HG03571 (cell line): ENCODE measurements at regions not wholly inside any gene's neighbourhood (a gene's known extent, or its start where the extent isn't known, plus 50 kb on each side); places are given as distances from the start of the nearest gene placed in this dataset.
A peak's percentile ranks its signal among the peaks of the same experiment; 100 is the strongest.

Source experiments
- ATAC-seq: cut with Tn5 transposase; IDR thresholded peaks from one replicate; pipeline ENCODE4 v1.9.1; 2021; ENCODE audit not compliant: unreplicated experiment

DNA sequence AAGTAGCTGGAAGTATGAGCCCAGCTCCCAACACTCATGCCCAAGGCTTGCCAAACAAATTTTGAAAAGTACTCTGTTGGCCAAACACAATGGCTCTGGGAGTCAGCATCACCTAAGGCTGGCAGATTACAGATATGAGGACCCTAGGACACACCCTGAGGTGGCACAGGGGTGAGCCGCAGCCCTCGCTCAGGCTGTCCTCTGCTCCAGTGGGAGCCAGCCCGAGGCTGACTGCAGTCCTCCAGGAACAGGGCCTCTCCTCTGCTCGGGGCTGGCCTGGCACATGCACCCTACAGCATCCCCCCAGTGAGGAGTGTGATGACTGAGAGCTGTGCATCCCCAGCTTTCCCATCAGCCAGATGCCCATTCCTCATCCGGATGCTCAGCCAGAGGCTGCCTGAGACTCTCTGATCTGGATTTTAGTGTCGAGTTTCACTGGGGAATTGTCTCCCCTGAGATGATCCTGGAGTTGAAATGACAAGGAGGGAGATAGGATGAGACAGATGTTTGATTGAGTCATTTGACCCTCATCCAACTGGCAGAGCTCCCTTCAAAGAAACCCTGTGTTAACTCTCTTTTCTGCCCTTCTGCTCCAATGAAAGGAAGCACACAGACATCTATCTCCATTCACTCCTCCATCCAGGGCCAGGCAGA lies 269.3 kb upstream of the NCKAP5 start:
- no peak for ATAC-seq

DNA sequence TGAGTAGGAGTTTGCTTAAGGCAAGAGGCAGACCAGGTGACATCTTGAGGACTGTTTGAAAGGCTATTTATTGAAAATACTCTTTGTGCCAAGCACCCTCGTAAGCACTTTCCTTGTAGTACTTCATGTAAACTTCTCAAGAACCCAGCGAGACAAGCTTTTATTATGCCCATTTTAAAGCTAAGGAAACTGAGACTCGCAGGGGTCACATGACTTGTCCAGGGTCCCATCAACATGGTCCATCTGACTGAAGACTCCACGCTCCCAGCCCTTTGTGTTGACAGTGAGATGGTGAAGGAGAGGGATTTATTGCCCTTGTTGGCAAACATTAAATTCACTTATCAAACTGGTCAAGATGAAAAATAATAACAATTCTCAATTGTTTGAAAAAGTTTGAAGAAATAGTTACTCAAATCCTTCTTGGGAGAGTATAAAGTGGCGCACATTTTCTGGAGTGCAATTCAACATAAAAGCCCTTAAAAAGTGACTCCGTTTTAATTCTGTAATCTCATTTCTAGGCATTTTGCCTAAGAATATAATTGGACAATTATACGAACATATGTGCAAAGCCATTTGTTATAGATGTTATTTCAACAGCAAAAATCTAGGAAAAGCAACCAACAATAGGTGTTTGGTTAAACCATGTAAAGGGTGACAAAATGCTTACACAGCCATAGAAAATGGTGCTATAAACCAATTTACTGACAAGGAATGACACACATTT lies 270.5 kb upstream of the NCKAP5 start:
- no peak for ATAC-seq

DNA sequence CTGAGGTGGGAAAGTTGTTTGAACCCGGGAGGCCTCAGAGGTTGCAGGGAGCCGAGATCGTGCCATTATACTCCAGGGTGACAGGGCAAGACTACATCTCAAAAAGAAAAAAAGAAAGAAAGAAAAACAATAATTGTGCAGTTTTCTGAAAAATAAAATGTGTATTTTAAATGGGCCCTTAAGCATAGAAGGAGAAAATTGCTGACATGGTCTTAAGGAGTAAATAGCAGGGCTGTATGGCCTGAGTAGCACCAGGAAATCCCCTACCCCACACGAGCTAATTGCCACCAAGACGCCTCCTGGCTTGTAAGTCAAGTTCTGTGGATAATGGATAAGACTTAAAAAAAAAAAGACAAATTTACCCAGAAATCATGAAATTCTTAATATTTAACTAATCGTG lies 271.4 kb upstream of the NCKAP5 start:
- ATAC-seq, result no peak

DNA sequence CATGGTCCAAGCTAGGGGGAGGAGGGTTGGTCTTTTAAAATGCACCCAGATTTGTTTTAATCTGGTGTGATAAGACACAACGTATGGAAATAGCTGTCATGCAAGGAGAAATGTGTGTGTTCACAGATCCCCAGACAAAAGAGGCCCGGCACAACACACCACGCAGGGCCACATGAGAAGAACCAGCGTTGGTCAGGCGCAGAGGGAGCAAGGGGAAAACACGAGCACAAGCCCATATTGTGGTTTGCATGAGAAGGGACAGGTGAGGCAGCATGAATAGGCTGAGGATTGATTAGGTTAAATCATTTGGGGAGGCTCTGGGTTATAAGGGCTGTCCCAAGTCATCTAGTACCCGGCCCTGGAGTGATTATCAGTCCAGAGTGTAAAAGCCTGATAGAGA lies 272.5 kb upstream of the NCKAP5 start:
- ATAC-seq, result no peak

DNA sequence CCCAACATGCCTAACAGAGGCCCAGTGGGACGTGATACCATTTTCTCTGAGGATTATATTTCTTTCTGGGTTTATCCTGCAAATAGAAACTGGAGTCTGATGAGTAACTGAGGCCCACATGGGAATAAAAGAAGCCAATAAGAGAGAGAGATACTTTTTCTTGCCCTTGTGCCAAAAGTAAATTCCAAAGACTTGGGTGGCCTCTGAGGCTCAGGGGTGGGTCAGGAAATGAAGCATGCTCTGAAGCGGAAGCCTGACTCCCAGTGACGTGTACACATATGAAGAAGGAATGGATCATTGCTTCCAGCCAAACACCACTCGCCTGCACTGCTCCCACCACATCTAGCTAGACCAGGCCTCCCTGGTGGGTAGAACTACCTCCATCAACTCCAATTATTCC lies 273.6 kb upstream of the NCKAP5 start:
- ATAC-seq, result no peak

DNA sequence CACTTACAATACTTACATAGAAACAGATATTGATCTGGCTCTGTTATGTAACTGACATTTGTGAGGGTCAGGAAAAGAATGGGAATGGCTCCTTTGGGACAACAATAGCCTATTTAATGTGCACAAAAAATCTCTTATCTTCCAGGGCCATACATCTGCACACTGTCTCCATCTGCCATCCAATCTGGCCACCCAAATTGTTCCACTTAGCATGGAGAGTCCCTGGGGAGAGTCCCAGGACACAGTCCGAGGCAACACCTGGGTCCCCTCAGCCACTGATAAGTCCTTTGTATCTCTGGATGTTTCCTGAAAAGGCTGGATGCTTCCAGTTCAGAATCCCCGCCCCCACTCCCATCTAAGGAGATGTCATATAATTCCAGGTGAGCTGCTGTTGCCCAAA lies 274.2 kb upstream of the NCKAP5 start:
- no peak for ATAC-seq

DNA sequence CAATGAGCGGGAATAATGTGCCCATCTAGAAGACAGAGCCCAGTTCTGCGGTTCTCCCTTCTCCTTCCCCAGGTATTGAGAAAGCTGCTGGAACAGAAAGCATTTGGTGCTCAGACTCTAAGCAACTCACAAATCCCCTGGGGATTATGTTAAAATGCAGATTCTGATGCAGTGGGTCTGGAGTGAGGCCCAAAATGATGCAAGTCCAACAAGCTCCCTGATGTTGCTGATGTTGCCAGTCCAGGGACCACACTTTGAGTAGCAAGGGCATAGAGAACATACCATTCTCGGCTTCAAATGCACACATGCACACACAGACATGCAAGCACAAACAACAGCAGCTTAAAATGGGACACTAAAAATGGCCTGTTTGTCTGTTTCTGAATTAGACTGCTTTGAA lies 274.8 kb upstream of the NCKAP5 start:
- no peak for ATAC-seq

DNA sequence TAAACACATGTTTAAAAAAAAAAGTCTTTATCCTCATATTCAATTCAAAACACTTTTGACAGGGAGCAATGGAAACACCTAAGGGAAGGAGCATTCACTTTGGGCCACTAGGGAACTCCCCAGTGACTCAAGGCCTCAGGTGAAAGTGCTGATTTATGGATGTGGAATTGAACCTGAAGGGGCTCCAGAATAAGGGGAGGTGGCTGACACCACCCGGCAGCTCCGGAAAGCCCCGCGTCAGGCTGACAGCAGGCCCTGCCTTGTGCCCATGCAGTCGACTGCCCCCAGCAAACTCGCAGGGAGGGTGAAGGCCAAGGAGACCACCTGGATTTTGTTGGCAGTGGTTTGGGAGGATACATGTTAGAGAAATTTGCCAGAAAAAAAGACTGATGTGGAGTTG lies 275.3 kb upstream of the NCKAP5 start:
- ATAC-seq, result no peak

DNA sequence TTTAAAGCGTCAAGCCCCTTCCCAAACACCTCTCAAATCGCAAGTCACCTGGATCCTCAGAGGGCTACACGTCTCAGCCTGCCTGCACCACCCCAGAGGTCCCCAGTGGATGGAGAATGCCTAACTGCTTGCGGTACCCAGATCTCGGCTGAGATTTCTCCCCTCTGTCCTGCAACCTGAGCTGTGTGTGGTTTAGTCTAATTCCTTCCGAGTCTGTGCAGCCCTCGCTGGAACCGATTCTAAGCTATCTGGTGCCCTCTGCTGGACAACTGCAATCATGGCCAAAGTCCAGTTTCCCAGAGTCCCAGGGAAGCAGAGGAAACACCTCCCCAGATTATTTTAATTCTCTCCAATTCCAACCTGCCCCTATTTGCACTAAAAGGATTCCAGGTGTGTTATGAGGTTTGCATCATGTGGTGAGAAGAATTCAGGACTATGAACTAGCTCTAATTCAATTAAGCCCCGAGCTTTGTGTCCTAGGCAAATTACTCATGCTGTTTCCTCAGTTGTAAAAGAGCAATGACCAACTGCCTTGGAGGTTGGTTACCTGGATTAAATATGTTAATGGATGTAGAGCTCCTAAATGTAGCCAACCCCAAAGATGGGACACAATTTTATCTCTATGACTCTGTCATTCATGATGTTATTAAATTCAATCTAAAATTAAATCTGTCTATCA lies 276.1 kb upstream of the NCKAP5 start:
- peak; percentile 81 for ATAC-seq

DNA sequence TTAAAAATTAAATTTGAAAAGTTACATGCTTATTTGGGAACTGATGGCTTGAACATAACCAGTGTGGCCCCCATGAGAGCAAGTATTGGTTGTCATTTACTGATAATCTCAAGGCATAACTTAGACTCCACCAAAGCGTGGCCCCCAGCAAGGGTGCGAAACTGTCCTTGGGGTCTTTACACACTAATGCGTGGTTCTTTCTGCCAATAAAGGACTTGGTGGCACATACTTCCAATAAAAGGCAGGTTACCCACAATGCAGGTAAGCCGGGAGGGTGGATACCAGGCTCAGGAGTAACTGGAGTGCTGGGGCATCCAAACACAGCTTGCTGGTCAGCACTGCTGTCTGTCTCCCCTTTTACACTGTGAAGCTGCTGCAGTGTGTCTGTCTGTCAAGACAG lies 278.2 kb upstream of the NCKAP5 start:
- no peak for ATAC-seq

DNA sequence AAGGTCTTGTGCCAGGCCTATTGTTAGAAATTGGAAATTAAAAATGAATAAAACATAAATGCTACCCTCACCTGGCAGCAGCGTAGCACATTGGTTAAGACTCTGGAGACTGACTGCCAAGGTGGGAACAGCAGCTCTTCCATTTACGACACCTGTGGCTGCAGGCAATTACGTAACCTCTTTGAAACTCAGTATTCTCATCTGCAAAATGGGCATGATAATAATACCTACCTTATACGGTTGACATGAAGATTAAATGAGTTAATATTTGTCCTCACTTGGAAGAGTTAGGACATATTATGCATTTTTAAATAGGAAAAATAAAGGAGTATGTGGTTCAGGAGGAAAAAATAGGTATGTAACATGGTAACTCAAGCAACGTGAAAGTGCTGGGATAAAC lies 279.3 kb upstream of the NCKAP5 start:
- no peak for ATAC-seq

DNA sequence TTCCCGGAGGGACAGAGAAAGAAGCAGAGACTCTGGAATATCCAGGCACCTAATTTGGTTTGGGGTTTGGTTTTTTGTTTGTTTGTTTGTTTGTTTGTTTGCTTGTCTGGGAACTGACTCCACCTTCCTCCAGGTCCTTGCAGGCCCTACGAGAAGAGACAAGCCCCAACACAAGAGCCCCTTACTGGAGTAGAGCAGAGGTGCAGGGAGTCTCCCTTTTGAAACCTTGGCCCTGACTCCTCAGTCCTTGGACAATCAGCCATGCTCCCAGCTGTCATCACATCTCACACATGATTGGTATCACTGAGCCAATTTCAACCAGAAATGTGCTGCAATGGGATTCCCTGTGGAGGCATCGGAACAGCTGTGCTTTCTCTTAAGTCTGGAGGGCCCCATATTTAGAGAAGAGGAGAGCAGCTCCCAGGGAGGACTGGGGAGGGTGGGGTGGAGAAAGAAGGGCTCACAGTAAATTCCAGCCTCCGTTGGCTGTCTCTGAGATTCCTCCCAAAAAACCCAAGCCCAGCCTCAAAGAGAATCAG lies 279.9 kb upstream of the NCKAP5 start:
- no peak for ATAC-seq

DNA sequence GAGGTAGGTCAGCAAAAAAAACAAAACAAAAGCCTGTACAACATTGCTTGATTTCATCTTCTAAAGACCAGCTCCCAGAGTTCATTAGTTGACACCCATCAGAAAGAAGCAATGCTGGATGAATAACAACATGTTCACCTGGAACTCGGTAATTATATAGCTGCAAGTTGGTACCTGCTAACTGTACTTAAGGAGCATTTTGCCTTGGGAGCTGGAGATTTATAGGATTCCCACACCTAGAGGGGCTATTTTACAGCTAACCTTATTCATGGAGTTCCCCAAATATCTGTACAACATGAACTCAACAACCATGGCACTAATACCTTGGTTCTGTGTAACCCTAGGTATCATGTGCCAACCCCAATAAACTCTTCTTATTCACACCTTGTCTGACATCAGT lies 281.1 kb upstream of the NCKAP5 start:
- ATAC-seq, result no peak

DNA sequence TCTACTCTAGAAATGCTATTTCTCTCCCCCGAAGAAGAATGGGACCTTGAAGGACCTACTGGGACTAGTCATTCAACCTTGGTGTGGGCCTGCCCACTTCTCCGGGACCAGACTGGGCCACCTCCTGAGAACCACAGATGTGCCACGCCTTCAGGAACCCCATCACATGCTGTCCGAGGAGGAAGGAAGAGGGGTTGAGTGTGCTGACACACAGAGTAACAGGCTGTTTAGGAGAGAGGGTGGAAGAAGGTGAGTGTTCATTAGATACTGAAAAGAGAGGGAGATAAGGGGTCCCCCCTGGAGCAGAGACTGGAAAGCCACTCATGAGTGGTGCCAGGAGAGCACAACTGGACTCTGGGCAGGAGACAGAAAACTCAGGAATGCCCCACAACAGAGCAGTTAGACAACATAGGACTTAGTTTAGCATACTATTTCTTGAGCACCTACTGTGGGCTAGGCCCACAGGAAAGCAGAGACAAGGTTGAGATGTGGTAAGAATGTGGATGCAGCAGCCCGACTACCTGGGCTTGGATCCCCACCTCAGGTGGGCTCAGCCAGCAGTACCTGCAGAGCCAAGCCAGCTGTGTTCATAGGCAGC lies 286.4 kb upstream of the NCKAP5 start:
- ATAC-seq, result no peak

DNA sequence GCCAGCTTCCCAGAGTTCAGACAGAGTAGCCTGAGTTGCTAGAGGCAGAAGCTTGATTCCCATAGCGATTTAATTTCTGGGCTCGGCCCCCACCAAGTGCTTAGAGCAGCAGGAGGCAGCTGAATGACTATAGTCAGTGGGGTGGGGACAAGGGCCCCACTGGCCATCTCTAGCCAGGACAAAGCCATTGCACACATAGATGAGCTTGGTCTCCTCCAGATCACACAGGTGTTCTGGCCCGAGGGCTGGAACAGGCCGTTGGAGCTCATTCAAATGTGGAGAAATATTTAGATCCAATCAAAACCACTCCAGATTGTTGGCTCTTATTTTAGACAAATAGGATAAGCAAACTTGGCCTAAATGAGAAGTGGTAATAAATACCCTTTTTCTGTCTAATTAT lies 287.3 kb upstream of the NCKAP5 start:
- ATAC-seq, result no peak

DNA sequence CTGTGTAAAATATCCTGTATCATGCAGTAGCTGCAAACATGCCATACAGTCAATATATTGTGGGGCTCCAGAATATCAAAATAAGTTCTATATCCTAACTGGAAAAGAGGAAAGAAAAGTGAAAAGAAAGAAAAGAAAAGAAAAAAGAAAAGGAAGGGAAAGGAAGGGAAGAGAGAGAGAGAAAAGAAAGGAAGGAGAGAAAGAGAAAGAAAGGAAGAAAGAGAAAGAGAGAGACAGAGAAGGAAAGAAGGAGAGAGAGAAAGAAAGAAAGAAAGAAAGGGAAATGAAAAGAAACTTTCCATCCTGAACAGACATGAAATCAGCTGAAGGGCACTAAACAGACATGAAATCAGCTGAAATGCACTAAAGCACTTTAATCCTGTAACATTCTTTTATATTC lies 288.4 kb upstream of the NCKAP5 start:
- ATAC-seq, result no peak

DNA sequence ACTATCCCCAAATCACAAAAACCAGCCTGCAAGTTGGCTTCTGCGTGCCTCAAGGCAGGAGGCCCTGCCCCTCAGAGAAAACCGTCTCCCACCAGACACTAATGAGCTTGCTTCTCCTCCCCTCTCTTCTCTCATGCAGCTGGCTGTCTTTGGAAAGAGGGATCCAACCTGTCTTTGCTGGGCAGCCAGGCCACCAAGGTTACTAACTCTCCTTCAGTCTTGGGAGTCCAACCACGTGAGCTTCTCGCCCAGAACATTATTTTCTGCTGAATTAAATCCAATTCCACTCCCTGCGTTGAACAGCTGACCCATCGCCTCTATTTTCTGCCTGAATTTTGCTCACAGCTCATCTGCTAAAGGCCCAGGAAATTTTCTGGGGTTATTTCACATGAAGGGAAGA lies 291.3 kb upstream of the NCKAP5 start:
- no peak for ATAC-seq

DNA sequence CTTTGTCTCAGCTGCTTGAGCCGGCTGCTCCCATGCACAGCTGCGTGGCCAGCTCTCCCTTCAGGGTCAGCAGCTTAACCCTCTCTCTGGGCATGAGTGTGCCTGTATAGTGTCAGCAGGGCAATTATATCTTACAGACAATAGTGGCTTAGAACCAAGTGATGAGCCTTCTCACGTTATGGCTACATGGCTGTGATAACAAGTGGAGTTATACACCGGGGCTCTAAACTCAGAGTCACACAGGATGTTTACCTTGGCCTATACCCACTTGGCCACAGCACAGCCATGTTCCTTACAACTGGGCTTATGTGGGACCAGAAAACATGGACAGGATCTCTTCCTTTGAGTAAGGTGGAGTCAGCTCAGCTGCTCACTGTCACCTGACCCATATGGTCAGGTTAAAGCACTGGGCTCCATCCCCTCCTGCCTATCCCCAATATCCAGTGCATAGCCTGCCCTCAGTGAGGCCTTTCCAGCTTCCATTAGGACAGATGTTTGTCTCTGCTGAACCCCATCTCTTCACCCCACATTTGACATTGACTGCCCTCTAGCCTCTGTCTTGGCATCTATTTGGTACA lies 294.2 kb upstream of the NCKAP5 start:
- ATAC-seq, result no peak

DNA sequence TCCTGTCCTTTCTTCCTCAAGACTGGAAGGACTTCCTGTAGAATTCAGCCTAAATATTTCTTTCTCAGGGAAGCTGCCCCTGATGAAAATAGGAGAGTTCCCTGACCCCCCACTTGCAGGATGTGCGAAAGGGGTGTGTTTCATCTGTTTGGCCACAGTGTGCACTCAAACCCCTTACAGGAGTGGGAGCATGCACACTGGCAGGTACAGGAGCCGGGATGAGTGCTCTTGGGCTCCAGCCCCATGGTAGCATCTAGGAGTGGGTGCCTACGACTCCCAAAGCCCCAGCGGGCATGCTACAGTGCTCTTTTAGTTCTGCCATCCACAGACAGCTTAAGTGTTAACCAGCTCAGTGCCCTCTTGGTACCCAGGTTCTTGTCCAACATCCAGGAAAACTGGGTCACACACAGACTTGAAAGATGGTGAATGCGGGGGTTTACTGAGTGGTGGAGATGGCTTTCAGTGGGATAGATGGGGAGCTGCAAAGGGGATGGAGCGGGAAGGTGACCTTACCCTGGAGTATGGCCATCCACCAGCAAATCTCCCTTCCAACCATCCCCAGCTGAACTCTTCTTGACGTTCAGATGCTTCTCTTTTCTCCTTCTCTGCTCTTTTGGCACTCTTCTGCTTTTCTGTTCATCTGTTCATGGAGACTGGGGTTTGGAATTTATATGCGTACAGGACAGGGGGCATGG lies 295.0 kb upstream of the NCKAP5 start:
- no peak for ATAC-seq

DNA sequence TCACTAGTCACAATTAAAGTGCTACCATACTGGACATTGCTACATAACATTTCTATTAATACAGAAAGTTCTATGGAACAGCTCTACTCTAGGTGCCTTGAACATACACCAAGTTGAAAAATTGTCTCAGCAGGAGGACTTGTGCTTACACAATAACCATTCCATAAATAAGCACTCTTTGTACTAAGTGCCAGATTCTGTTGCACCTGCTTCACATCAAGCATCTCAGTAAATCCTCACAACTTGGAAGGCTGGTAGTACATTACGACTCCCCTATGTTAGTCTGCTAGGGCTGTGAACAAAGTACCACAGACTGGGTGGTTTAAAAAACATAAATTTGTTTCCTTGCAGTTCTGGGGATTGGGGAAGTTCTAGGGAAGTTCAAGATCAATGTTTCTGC lies 296.9 kb upstream of the NCKAP5 start:
- no peak for ATAC-seq

DNA sequence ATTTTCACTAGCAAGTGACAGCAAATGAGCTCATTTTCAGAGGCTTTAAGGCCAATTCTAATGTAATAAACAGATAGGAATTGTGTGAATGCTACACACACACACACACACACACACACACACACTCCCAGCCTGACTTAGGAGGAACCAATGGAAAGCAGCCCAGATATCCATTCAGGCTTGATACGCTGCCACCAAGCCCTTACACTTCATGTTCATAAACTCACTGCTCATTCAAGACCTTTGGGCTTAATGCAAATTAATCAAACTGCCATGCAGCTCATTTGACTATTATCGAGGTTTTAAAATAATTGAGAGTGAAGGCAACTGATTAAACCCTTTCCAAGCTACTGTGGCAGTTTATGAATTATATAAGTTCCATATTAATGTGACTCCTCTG lies 298.9 kb upstream of the NCKAP5 start:
- no peak for ATAC-seq
